Neural cell (in vitro differentiated cells): ENCODE measurements at regions not wholly inside any gene's neighbourhood (a gene's known extent, or its start where the extent isn't known, plus 50 kb on each side); places are given as distances from the start of the nearest gene placed in this dataset.

Experiments
- H2AFZ ChIP-seq: fragments of 200-600, 300-800 bp; sonication (generic), shearing (Covaris generic); 2 replicates; pipeline ENCODE4 v1.6.0; 2014; ENCODE audit warnings: low read depth, mild to moderate bottlenecking, antibody characterized with exemption, low read length, moderate library complexity
- H3F3A ChIP-seq: fragments of 200-600 bp; shearing (Covaris generic); 2 replicates; pipeline ENCODE4 v1.6.1; 2016; ENCODE audit warnings: mild to moderate bottlenecking, moderate library complexity, mixed read lengths, antibody characterized with exemption, low read length; ENCODE audit not compliant: insufficient read depth, poor library complexity, severe bottlenecking
- H3K27ac ChIP-seq: fragments of 200-600, 300-800 bp; sonication (generic), shearing (Covaris generic); 2 replicates; pipeline ENCODE4 v1.5.1; 2014; ENCODE audit warnings: mild to moderate bottlenecking, low read length, moderate library complexity
- H3K27me3 ChIP-seq: fragments of 300-800, 200-600 bp; sonication (generic), shearing (Covaris generic); 2 replicates; pipeline ENCODE4 v1.6.0; 2014; ENCODE audit warnings: mild to moderate bottlenecking, low read depth, low read length, moderate library complexity; ENCODE audit not compliant: insufficient read depth
- H3K36me3 ChIP-seq: fragments of 300-800, 200-600 bp; sonication (generic), shearing (Covaris generic); 2 replicates; pipeline ENCODE4 v1.5.1; 2014; ENCODE audit warnings: mild to moderate bottlenecking, antibody characterized with exemption, low read length, moderate library complexity; ENCODE audit not compliant: insufficient read depth
- H3K4me2 ChIP-seq: fragments of 300-800, 200-600 bp; sonication (generic), shearing (Covaris generic); 2 replicates; pipeline ENCODE4 v1.6.0; 2014; ENCODE audit warnings: mild to moderate bottlenecking, low read length
- H3K4me3 ChIP-seq: fragments of 300-800, 200-600 bp; sonication (generic), shearing (Covaris generic); 2 replicates; pipeline ENCODE4 v1.5.1; 2014; ENCODE audit warnings: mild to moderate bottlenecking, low read length, moderate library complexity
- H3K79me2 ChIP-seq: fragments of 200-600 bp; shearing (Covaris generic); replicated peaks from 2 replicates; pipeline ENCODE4 v1.6.0; 2014; ENCODE audit warnings: mild to moderate bottlenecking, low read length, moderate library complexity; ENCODE audit not compliant: insufficient read depth
- H3K9ac ChIP-seq: fragments of 300-800, 200-600 bp; sonication (generic), shearing (Covaris generic); 2 replicates; pipeline ENCODE4 v1.6.1; 2016; ENCODE audit warnings: mild to moderate bottlenecking, low read length, mixed read lengths
- H3K9me2 ChIP-seq: fragments of 200-600 bp; shearing (Covaris generic); 2 replicates; pipeline ENCODE4 v1.6.1; 2016; ENCODE audit warnings: mild to moderate bottlenecking, low read length, mixed read lengths; ENCODE audit not compliant: insufficient read depth
- H3K9me3 ChIP-seq: fragments of 200-600, 300-800 bp; sonication (generic), shearing (Covaris generic); 2 replicates; pipeline ENCODE4 v1.6.1; 2016; ENCODE audit warnings: mild to moderate bottlenecking, mixed run types, low read length, moderate library complexity, mixed read lengths
- H4K20me1 ChIP-seq: fragments of 200-600 bp; shearing (Covaris generic); 2 replicates; pipeline ENCODE4 v1.6.1; 2016; ENCODE audit warnings: mild to moderate bottlenecking, mixed run types; ENCODE audit not compliant: insufficient read depth
- CTCF ChIP-seq: fragments of 450-650 bp; IDR thresholded peaks from 2 replicates; pipeline ENCODE4 v1.5.1; 2014; ENCODE audit warnings: antibody characterized with exemption, mild to moderate bottlenecking, moderate library complexity; ENCODE audit not compliant: poor library complexity, severe bottlenecking
- EP300 ChIP-seq: fragments of 450-650 bp; conservative IDR thresholded peaks from 2 replicates; pipeline ENCODE4 v1.6.1; 2014; ENCODE audit warnings: antibody characterized with exemption, mild to moderate bottlenecking, moderate library complexity; ENCODE audit not compliant: poor library complexity, severe bottlenecking
- EZH2 ChIP-seq: fragments of 200-600, 300-800 bp; shearing (Covaris generic), sonication (generic); IDR thresholded peaks from 2 replicates; pipeline ENCODE4 v1.6.1; 2014; ENCODE audit warnings: antibody characterized with exemption, low read length, borderline replicate concordance, mild to moderate bottlenecking; ENCODE audit not compliant: insufficient read depth, poor library complexity, severe bottlenecking
- MXI1 ChIP-seq: fragments of 450-650 bp; conservative IDR thresholded peaks from 2 replicates; pipeline ENCODE4 v1.6.1; 2014; ENCODE audit warnings: antibody characterized with exemption, mild to moderate bottlenecking; ENCODE audit not compliant: poor library complexity, severe bottlenecking
- POLR2AphosphoS5 ChIP-seq: IDR thresholded peaks from 2 replicates; pipeline ENCODE4 v1.6.1; 2012
- RAD21 ChIP-seq: fragments of 450-650 bp; conservative IDR thresholded peaks from 2 replicates; pipeline ENCODE4 v1.6.1; 2014; ENCODE audit warnings: antibody characterized with exemption, mild to moderate bottlenecking, moderate library complexity
- REST ChIP-seq: IDR thresholded peaks from 2 replicates; pipeline ENCODE4 v1.6.1; 2012; ENCODE audit warnings: borderline replicate concordance
- SMC3 ChIP-seq: fragments of 450-650 bp; conservative IDR thresholded peaks from 2 replicates; pipeline ENCODE4 v1.6.1; 2014; ENCODE audit warnings: antibody characterized with exemption, mild to moderate bottlenecking, moderate library complexity; ENCODE audit not compliant: poor library complexity
- TAF1 ChIP-seq: IDR thresholded peaks from 2 replicates; pipeline ENCODE4 v1.6.1; 2012; ENCODE audit warnings: low read depth

GRCh38 chr17:34527908-34528470 lies 51.4 kb upstream of the TMEM132E start:
- H3K9me2 ChIP-seq, result no peaks in the 10 kb centered on the region
- H3K27me3 ChIP-seq, result no peaks in the 10 kb centered on the region
- no peak overlapping the region for H3K4me2 ChIP-seq
- H4K20me1 ChIP-seq, result no peaks in the 10 kb centered on the region
- H3K36me3 ChIP-seq, result no peaks in the 10 kb centered on the region
- no peaks in the 10 kb centered on the region for H3F3A ChIP-seq
- H3K9ac ChIP-seq, result no peak overlapping the region
- no peak overlapping the region for H3K27ac ChIP-seq
- H3K4me3 ChIP-seq, result no peak overlapping the region
- H3K9me3 ChIP-seq, result no peaks in the 10 kb centered on the region
- H2AFZ ChIP-seq, result no peak overlapping the region
- TF ChIP-seq RAD21, result no peak
- TF ChIP-seq CTCF, result no peak
- no peak for TF ChIP-seq EZH2
- no peak for TF ChIP-seq EP300
- no peak for TF ChIP-seq POLR2AphosphoS5
- TF ChIP-seq MXI1, result no peak
- TF ChIP-seq REST, result no peak
- no peak for TF ChIP-seq SMC3
- TF ChIP-seq TAF1, result no peak
- H3K79me2 ChIP-seq, result no peaks in the 10 kb centered on the region

GRCh38 chr17:34527136-34527907 lies 52.1 kb upstream of the TMEM132E start:
- no peaks in the 10 kb centered on the region for H4K20me1 ChIP-seq
- H3K9me3 ChIP-seq, result no peaks in the 10 kb centered on the region
- H3K27ac ChIP-seq, result no peak overlapping the region
- H2AFZ ChIP-seq, result no peak overlapping the region
- H3K4me2 ChIP-seq, result no peak overlapping the region
- H3F3A ChIP-seq, result no peaks in the 10 kb centered on the region
- no peaks in the 10 kb centered on the region for H3K79me2 ChIP-seq
- H3K9ac ChIP-seq, result no peak overlapping the region
- no peaks in the 10 kb centered on the region for H3K27me3 ChIP-seq
- no peaks in the 10 kb centered on the region for H3K9me2 ChIP-seq
- H3K4me3 ChIP-seq, result no peak overlapping the region
- TF ChIP-seq EP300, result no peak
- no peak for TF ChIP-seq REST
- no peak for TF ChIP-seq POLR2AphosphoS5
- TF ChIP-seq RAD21, result no peak
- no peaks in the 10 kb centered on the region for H3K36me3 ChIP-seq
